ENCODE measurements at regions not wholly inside any gene's neighbourhood (a gene's known extent, or its start where the extent isn't known, plus 50 kb on each side); places are given as distances from the start of the nearest gene placed in this dataset.

DNA sequence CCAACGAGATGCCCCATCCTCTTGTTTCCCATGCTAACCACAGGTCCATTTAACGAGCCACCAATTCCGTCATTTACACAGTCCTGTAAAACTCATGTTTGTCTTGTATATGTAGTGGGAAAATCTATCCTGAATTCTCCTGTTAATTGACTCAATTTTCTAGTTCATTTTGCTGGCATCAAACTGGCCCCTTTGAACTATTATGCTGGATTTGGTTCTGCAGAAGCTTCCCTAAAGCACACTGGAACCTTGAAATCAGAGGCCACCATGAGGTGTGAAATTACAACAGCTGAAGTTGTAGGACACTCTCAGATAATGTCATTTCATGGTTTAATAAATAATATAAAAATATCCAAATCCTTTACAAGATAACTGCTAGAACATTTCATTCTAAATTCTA, 129.8 kb upstream of the AKR1E2 start:
- no peak for ATAC-seq
- Mint-ChIP-seq H3K27me3 (peaks cover 7 to 32% (median 10%) of the 10 kb centered on the region in 5 donors), H3K9me3 (peaks cover 0 to 2% (median 0%) of the 10 kb centered on the region in 9 donors), H3K4me1 (peaks cover 0 to 2% (median 0%) of the 10 kb centered on the region in 4 donors), H3K4me3 (no peak overlapping the region), H3K36me3 (no peaks in the 10 kb centered on the region), H3K27ac (no peak overlapping the region)
- no peak for DNase-seq
- POLR2A ChIA-PET, result no interaction called here

DNA sequence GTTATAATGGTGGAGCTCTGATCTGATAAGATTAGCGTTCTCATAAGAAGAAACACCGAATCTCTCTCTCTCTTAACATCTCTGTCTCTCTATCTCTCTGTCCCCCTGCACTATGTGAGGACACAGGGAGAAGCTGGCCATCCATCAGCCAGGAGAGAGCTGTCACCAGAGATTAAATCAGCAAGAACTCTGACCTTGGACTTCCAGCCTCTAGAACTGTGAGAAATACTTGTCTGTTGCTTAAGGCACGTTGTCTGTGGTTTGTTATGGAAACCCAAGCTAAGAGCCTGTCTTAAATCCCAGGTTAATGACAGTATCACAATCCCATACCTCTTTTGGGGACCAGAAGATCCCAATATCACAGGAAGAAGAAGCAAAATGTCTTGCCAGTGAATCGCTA, 132.0 kb upstream of the AKR1E2 start:
- Mint-ChIP-seq H3K36me3 (no peaks in the 10 kb centered on the region), H3K27ac (no peak overlapping the region), H3K27me3 (peaks cover 7 to 32% (median 10%) of the 10 kb centered on the region in 5 donors), H3K4me1 (peaks cover 0 to 2% (median 0%) of the 10 kb centered on the region in 4 donors), H3K9me3 (peaks cover 0 to 2% (median 0%) of the 10 kb centered on the region in 9 donors), H3K4me3 (no peak overlapping the region)
- ATAC-seq, result no peak
- POLR2A ChIA-PET, result no interaction called here
- no peak for DNase-seq

DNA sequence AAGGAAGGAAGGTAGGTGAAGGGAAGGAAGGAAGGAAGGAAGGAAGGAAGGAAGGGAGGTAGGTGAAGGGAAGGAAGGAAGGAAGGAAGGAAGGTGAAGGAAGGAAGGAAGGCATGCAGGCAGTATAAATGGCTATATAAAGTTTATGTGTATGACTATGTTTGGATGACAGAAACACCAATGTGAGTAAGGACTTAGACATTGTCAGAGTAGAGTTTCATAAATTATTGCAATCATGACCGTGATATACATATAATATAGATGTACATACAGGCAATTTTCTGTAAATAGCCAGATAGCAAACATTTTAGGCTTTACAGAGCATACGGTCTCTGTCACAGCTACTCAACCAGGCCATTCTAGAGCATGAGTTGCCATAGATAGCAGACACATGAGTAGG, 133.8 kb upstream of the AKR1E2 start:
- Mint-ChIP-seq H3K4me1 (peaks cover 0 to 2% (median 0%) of the 10 kb centered on the region in 4 donors), H3K27me3 (peaks cover 7 to 31% (median 10%) of the 10 kb centered on the region in 5 donors)
- DNase-seq, result no peak

DNA sequence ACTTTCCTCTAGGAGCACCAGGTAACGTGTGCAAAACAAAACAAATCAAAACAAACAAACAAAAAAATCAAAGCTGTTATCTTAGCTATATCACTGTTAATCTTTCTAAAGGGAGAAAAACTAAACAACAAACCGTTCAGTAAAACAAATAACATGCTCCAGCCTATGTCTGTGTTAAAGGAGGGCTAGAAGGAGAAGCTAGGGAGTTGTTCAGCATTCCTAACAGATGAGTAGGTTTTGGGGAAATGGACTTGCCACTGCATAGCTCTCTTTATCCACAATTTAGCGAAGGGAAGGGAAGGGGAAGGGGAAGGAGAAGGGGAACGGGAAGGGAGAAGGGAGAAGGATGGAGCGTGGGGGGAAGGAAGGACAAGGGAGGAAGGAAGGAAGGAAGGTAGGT, 134.2 kb upstream of the AKR1E2 start:
- Mint-ChIP-seq H3K27me3 (peaks cover 3 to 27% (median 9%) of the 10 kb centered on the region in 5 donors), H3K9me3 (peaks cover 0 to 2% (median 0%) of the 10 kb centered on the region in 9 donors), H3K36me3 (no peaks in the 10 kb centered on the region), H3K4me3 (no peak overlapping the region), H3K27ac (no peak overlapping the region), H3K4me1 (peaks cover 0 to 2% (median 0%) of the 10 kb centered on the region in 4 donors)
- POLR2A ChIA-PET, result no interaction called here
- no peak for ATAC-seq
- DNase-seq, result no peak

More for the DNA sequence above, 133.8 kb upstream of the AKR1E2 start:
- Mint-ChIP-seq H3K4me3 (no peak overlapping the region), H3K9me3 (peaks cover 0 to 2% (median 0%) of the 10 kb centered on the region in 9 donors), H3K36me3 (no peaks in the 10 kb centered on the region), H3K27ac (no peak overlapping the region)
- no peak for ATAC-seq
- POLR2A ChIA-PET, result no interaction called here

DNA sequence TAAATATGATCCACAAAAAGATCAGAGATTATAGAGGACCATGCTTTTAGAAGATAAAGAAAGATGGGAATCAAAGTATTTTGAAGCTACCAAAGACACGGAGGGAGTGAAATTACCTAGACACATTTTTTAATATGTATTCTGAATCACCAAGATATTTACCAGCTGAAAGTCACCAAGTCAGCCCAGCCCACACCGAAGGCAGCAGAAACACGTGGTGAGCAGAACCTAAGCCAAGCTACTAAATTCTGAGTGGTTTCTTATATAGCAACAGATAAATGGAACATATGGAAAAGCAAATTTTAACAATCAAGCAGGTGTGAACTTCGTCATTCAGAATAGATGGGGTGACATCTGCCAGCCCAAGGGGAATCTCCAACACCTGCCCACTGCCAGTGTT, 134.7 kb upstream of the AKR1E2 start:
- POLR2A ChIA-PET, result no interaction called here
- H3K4me3 Mint-ChIP-seq, result no peak overlapping the region
- H3K9me3 Mint-ChIP-seq, result peaks cover 0 to 2% (median 0%) of the 10 kb centered on the region in 9 donors
- H3K36me3 Mint-ChIP-seq, result no peaks in the 10 kb centered on the region
- H3K27ac Mint-ChIP-seq, result no peak overlapping the region
- peaks cover 2 to 23% (median 6%) of the 10 kb centered on the region in 5 donors for H3K27me3 Mint-ChIP-seq
- DNase-seq (no peak), ATAC-seq (no peak)
- peaks cover 0 to 2% (median 0%) of the 10 kb centered on the region in 4 donors for H3K4me1 Mint-ChIP-seq

DNA sequence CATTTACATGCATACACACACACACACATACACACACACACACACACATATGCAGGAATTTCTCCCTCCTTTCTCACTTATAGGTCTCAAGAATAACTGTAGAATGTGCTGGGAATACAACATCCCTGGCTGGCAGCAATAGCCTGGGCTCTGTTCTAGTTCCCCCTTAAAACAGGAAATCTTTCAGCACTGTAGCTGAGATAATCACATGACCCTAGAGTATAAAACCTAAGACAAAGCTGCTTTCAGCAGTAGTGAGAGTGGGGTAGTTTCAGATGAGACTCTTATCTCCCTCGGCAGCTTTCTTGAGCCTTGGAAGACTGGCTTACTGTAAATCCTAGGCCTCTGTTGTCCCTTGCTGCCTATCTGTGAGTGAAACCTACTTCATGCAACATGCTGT, 137.4 kb upstream of the AKR1E2 start:
- POLR2A ChIA-PET, result no interaction called here
- no peak for DNase-seq
- Mint-ChIP-seq H3K9me3 (peaks cover 0 to 2% (median 0%) of the 10 kb centered on the region in 9 donors), H3K27me3 (peaks cover 6 to 27% (median 7%) of the 10 kb centered on the region in 5 donors), H3K27ac (no peak overlapping the region), H3K36me3 (no peaks in the 10 kb centered on the region), H3K4me3 (no peak overlapping the region), H3K4me1 (no peaks in the 10 kb centered on the region)
- no peak for ATAC-seq

DNA sequence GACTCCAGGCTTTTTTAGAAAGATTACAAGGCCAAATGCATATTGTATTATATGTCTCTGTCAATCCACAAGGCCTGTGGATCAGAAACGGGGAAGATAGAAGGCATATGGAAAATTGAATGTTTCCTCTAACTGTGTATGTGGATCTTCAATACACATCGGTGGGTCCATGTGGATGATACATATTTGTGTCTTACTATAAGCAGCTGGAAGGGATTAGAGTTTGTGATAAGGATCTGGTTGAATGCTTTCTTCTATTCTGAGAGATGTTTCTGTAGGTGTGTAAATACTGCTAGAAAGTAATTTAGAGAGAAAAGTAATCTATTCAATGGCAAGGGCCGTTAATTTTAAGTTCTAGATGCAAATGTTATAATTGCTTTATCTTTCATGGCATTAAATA, 137.8 kb upstream of the AKR1E2 start:
- Mint-ChIP-seq H3K9me3 (peaks cover 0 to 2% (median 0%) of the 10 kb centered on the region in 9 donors), H3K27ac (no peak overlapping the region), H3K4me3 (no peak overlapping the region), H3K27me3 (peaks cover 6 to 27% (median 8%) of the 10 kb centered on the region in 5 donors), H3K36me3 (no peaks in the 10 kb centered on the region), H3K4me1 (no peaks in the 10 kb centered on the region)
- no peak for ATAC-seq
- DNase-seq, result no peak
- POLR2A ChIA-PET, result no interaction called here

DNA sequence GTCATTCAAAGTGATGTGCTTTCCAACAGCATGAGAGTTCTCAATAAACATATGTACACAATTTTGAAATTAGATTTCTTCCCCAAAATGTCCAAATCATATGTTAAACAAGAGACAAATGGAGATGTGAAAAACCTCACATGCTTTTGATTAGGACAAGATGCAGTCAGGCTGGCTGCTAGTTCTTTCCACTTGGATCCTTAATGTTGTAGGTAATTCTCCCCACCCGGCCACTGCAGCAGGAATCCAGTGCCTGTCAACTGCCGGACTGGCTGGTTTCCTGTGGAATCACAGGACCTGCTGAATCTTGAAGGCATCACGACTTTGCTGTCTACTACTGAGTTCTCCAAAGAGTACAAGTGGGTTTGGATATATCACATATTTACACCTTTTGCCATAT, 138.6 kb upstream of the AKR1E2 start:
- POLR2A ChIA-PET, result no interaction called here
- Mint-ChIP-seq H3K27ac (no peak overlapping the region), H3K9me3 (peaks cover 0 to 2% (median 0%) of the 10 kb centered on the region in 9 donors), H3K27me3 (peaks cover 6 to 33% (median 8%) of the 10 kb centered on the region in 5 donors), H3K36me3 (no peaks in the 10 kb centered on the region), H3K4me1 (no peaks in the 10 kb centered on the region), H3K4me3 (no peak overlapping the region)
- ATAC-seq (no peak), DNase-seq (no peak)

DNA sequence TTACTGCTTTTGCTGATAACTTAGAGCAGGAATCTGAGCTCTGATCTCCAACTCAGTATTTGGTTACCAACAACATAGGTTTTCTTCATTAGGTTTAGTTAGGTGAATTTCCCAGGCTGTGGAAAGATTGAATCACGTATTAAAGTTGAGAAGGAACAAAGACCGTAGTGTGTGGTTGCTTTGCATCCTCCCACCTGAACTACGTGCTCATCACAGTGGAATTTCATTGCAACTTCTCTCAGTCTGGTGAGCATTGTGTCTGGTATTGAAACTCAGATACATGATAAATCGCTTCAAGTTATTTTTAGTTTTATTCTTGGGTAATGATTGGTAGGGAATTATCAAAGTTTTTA, 139.4 kb upstream of the AKR1E2 start:
- Mint-ChIP-seq H3K9me3 (peaks cover 0 to under 1% (median 0%) of the 10 kb centered on the region in 9 donors), H3K4me3 (no peak overlapping the region), H3K27ac (no peak overlapping the region), H3K4me1 (no peaks in the 10 kb centered on the region), H3K27me3 (peaks cover 5 to 33% (median 7%) of the 10 kb centered on the region in 5 donors), H3K36me3 (no peaks in the 10 kb centered on the region)
- no peak for DNase-seq
- POLR2A ChIA-PET, result no interaction called here
- no peak for ATAC-seq

DNA sequence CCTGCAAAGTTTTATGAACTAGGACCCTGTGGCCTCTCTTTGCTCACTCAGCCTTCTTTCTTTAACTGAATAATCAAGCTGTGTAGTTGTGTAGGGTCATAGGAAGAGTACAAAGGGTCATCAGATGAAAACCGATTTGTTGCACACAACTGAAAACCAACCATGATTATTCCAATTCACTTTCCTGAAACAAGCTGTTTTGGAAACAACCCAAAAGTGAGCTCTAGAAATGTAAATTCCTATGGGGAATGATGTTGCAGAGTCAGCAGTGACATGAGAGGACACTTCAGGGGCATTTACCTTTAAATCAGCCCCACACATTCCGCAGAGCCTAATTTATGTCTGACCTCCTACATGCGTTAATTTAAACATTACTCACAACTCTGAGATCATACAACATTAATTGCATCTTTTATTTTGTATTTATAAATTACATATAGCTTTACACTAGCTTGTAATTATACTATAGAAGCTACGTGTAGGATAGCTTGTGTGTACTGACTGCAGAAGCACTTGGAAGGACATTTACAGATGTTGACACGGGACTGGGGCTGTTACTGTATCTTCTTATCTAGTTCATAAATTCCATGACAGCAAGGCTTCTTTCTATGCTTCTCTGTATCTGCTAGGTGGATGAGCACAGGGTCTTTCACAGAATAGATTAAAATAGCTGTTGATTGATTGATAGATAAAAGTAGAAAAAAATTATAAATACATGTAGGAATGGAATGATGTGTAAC, 139.9 kb upstream of the AKR1E2 start:
- Mint-ChIP-seq H3K4me3 (no peak overlapping the region), H3K9me3 (no peaks in the 10 kb centered on the region), H3K4me1 (no peaks in the 10 kb centered on the region), H3K27ac (no peak overlapping the region), H3K27me3 (peaks cover 4 to 33% (median 7%) of the 10 kb centered on the region in 5 donors), H3K36me3 (no peaks in the 10 kb centered on the region)
- POLR2A ChIA-PET, result no interaction called here
- ATAC-seq (no peak), DNase-seq (no peak)

DNA sequence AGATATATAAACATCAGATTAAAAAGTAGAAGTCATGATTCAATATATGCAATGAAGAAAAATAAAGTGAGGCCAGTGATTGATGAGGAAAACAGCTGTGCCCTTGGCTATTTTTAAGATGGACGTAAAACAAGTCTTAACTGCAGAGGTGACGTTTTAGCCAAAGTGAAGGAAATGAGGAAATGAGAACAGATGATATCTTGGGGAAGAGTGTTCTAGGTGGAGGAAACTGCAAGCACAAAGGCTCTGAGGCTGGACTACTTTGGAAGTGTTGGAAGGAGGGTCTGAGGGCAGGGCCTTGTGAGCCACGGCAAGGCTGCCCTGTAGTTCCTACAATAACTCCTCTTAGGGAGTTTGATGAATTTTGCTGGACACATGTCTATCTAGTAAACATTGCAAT, 140.5 kb upstream of the AKR1E2 start:
- Mint-ChIP-seq H3K36me3 (no peaks in the 10 kb centered on the region), H3K4me1 (no peaks in the 10 kb centered on the region), H3K4me3 (no peak overlapping the region), H3K9me3 (no peaks in the 10 kb centered on the region), H3K27me3 (peaks cover 4 to 33% (median 7%) of the 10 kb centered on the region in 5 donors), H3K27ac (no peak overlapping the region)
- ATAC-seq, result no peak
- no peak for DNase-seq
- POLR2A ChIA-PET, result no interaction called here

DNA sequence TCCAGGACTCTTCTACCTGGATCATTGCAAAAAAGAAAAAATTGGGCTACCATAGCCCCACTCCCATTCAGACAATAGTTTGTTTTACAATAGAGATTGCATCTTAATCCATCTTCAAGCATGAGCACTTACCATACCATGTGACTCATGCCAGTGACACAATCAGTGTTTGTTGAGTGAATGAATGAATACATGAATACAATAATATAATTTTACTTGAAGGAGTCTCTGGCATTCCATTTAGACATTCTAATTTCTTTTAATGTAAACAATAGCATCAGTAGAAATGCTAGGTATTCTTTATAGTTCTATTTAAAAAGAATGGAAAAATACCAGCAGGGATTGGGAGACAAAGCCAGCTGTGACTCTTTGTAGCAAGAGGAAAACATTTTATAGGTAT, 141.6 kb upstream of the AKR1E2 start:
- DNase-seq (no peak), ATAC-seq (no peak)
- H3K27ac Mint-ChIP-seq, result no peak overlapping the region
- POLR2A ChIA-PET, result no interaction called here
- H3K4me1 Mint-ChIP-seq, result no peaks in the 10 kb centered on the region
- H3K36me3 Mint-ChIP-seq, result no peaks in the 10 kb centered on the region
- no peaks in the 10 kb centered on the region for H3K9me3 Mint-ChIP-seq
- peaks cover 4 to 33% (median 7%) of the 10 kb centered on the region in 5 donors for H3K27me3 Mint-ChIP-seq
- no peak overlapping the region for H3K4me3 Mint-ChIP-seq

DNA sequence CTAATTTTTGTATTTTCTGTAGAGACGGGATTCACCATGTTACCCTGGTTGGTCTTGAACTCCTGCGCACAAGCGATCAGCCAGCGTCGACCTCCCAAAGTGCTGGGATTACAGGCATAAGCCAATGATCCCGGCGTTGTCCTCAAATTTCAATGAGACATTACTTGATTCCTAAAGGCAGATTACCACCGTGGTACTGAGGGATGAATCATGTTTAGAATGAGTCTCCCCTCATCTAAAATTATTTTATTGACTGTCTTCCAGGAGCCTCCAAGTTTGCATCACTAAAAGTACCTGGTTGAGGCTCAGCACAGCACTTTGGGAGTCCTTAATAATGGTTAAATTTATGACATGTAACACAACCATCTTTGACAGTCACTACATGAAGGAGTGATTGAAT, 142.2 kb upstream of the AKR1E2 start:
- Mint-ChIP-seq H3K27me3 (peaks cover 4 to 33% (median 7%) of the 10 kb centered on the region in 5 donors), H3K4me1 (no peaks in the 10 kb centered on the region), H3K36me3 (no peaks in the 10 kb centered on the region), H3K27ac (no peak overlapping the region), H3K4me3 (no peak overlapping the region), H3K9me3 (no peaks in the 10 kb centered on the region)
- POLR2A ChIA-PET, result no interaction called here
- ATAC-seq (no peak), DNase-seq (no peak)

DNA sequence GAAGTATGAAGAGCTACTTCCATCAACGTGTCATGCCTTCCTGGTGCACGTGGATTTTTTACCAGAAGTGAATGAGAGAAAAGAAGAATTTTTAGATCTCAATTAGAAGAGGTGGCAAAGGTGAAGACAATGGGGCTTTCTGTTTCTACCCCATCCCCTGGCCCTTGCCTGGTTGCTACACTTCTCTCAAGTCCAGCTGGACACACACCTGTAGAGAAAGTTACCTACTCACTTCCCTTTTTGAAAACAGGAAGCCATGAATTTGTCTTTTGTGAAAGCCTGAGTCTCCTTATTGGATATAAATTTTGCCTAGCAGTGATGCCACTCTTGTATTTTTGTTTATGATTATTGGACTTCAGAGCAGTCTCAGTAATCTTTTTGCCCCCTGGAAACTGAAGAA, 142.9 kb upstream of the AKR1E2 start:
- ATAC-seq, result no peak

More for the DNA sequence above, 142.9 kb upstream of the AKR1E2 start:
- H3K36me3 Mint-ChIP-seq, result no peaks in the 10 kb centered on the region
- no peak for DNase-seq
- no peak overlapping the region for H3K4me3 Mint-ChIP-seq
- H3K27me3 Mint-ChIP-seq, result peaks cover 7 to 33% (median 11%) of the 10 kb centered on the region in 5 donors
- no peaks in the 10 kb centered on the region for H3K9me3 Mint-ChIP-seq
- H3K27ac Mint-ChIP-seq, result no peak overlapping the region
- H3K4me1 Mint-ChIP-seq, result no peaks in the 10 kb centered on the region
- POLR2A ChIA-PET, result no interaction called here

Measured in naive thymus-derived CD8-positive, alpha-beta T cell (primary cell).